ENCODE measurements at regions not wholly inside any gene's neighbourhood (a gene's known extent, or its start where the extent isn't known, plus 50 kb on each side); places are given as distances from the start of the nearest gene placed in this dataset.
A peak's percentile ranks its signal among the peaks of the same experiment; 100 is the strongest.
"Not testable (repeated sequence)": the region's sequence is repeated elsewhere in the genome, so short reads cannot be mapped to it uniquely, and the experiment has no call there.

GRCh38 chr20:53767206-53767930 lies 173.7 kb upstream of the ZNF217 start:
- no peak overlapping the region for H3K4me3 ChIP-seq (ENCODE audit: insufficient read depth, low read length, poor library complexity, severe bottlenecking)
- H2AFZ ChIP-seq (ENCODE audit: low read depth, low read length, severe bottlenecking), result no peak overlapping the region
- no peaks in the 10 kb centered on the region for H3K79me2 ChIP-seq (ENCODE audit: insufficient read depth, low read length)
- no peaks in the 10 kb centered on the region for H4K20me1 ChIP-seq (ENCODE audit: low read depth, low read length)
- no peak overlapping the region for H3K4me2 ChIP-seq (ENCODE audit: low read depth, low read length, poor library complexity, severe bottlenecking)
- no peaks in the 10 kb centered on the region for H3K27me3 ChIP-seq (ENCODE audit: low read length)
- no peak overlapping the region for H3K9ac ChIP-seq (ENCODE audit: low read length)
- no peaks in the 10 kb centered on the region for H3F3A ChIP-seq (ENCODE audit: insufficient read depth)
- TF ChIP-seq CTCF (IDR thresholded peaks at IDR 0.05; ENCODE audit: insufficient read depth, low read length, poor library complexity, severe bottlenecking) (no peak), EZH2phosphoT487 (conservative IDR thresholded peaks at IDR 0.05; ENCODE audit: low read length) (no peak)
- no peak overlapping the region for H3K27ac ChIP-seq (ENCODE audit: low read depth, low read length)
- no peaks in the 10 kb centered on the region for H3K36me3 ChIP-seq (ENCODE audit: low read length)
- H3K9me3 ChIP-seq (ENCODE audit: insufficient read depth, low read length), result no peaks in the 10 kb centered on the region
- no peaks in the 10 kb centered on the region for H3K9me2 ChIP-seq (replicated peaks; ENCODE audit: insufficient read depth, low read length)

- no peak overlapping the region for H3K9ac ChIP-seq (ENCODE audit: low read length)
- H3F3A ChIP-seq (ENCODE audit: insufficient read depth), result 0 out of 2 replicates have a peak, but pooled peaks cover 4% of the 10 kb centered on the region
- no peaks in the 10 kb centered on the region for H3K9me3 ChIP-seq (ENCODE audit: insufficient read depth, low read length)
- no peaks in the 10 kb centered on the region for H3K9me2 ChIP-seq (replicated peaks; ENCODE audit: insufficient read depth, low read length)
- peak overlapping the region; percentile 14 for H3K4me2 ChIP-seq (ENCODE audit: low read depth, low read length, poor library complexity, severe bottlenecking)
- no peaks in the 10 kb centered on the region for H4K20me1 ChIP-seq (ENCODE audit: low read depth, low read length)
- TF ChIP-seq CTCF (IDR thresholded peaks at IDR 0.05; ENCODE audit: insufficient read depth, low read length, poor library complexity, severe bottlenecking), result no peak
- no peak for TF ChIP-seq EZH2phosphoT487 (conservative IDR thresholded peaks at IDR 0.05; ENCODE audit: low read length)
- no peak overlapping the region for H3K27ac ChIP-seq (ENCODE audit: low read depth, low read length)
- no peaks in the 10 kb centered on the region for H3K36me3 ChIP-seq (ENCODE audit: low read length)
- no peak overlapping the region for H3K4me3 ChIP-seq (ENCODE audit: insufficient read depth, low read length, poor library complexity, severe bottlenecking)
- H3K27me3 ChIP-seq (ENCODE audit: low read length), result no peaks in the 10 kb centered on the region
- H2AFZ ChIP-seq (ENCODE audit: low read depth, low read length, severe bottlenecking), result peak overlapping the region; percentile 44
- H3K79me2 ChIP-seq (ENCODE audit: insufficient read depth, low read length), result no peaks in the 10 kb centered on the region
These were observed 170.8 kb upstream of the ZNF217 start for GRCh38 chr20:53764415-53764800.

GRCh38 chr20:53763707-53764414 lies 170.2 kb upstream of the ZNF217 start:
- TF ChIP-seq EZH2phosphoT487 (conservative IDR thresholded peaks at IDR 0.05; ENCODE audit: low read length), result no peak
- TF ChIP-seq CTCF (IDR thresholded peaks at IDR 0.05; ENCODE audit: insufficient read depth, low read length, poor library complexity, severe bottlenecking), result no peak
- Histone ChIP-seq H3K79me2 (ENCODE audit: insufficient read depth, low read length) (no peaks in the 10 kb centered on the region), H3K4me3 (ENCODE audit: insufficient read depth, low read length, poor library complexity, severe bottlenecking) (no peak overlapping the region), H2AFZ (ENCODE audit: low read depth, low read length, severe bottlenecking) (peak overlapping the region; percentile 44), H3K4me2 (ENCODE audit: low read depth, low read length, poor library complexity, severe bottlenecking) (peak overlapping the region; percentile 14), H3K27ac (ENCODE audit: low read depth, low read length) (no peak overlapping the region), H3K9me2 (replicated peaks; ENCODE audit: insufficient read depth, low read length) (no peaks in the 10 kb centered on the region), H3K9me3 (ENCODE audit: insufficient read depth, low read length) (no peaks in the 10 kb centered on the region), H3K36me3 (ENCODE audit: low read length) (no peaks in the 10 kb centered on the region), H3K9ac (ENCODE audit: low read length) (no peak overlapping the region), H4K20me1 (ENCODE audit: low read depth, low read length) (no peaks in the 10 kb centered on the region), H3K27me3 (ENCODE audit: low read length) (no peaks in the 10 kb centered on the region), H3F3A (ENCODE audit: insufficient read depth) (0 out of 2 replicates have a peak, but pooled peaks cover 4% of the 10 kb centered on the region)

GRCh38 chr20:53762423-53762798 lies 168.8 kb upstream of the ZNF217 start:
- not testable (repeated sequence) for H4K20me1 ChIP-seq (ENCODE audit: low read depth, low read length); H3K9me2 ChIP-seq (replicated peaks; ENCODE audit: insufficient read depth, low read length); H3K27ac ChIP-seq (ENCODE audit: low read depth, low read length); H3K4me2 ChIP-seq (ENCODE audit: low read depth, low read length, poor library complexity, severe bottlenecking); H3K79me2 ChIP-seq (ENCODE audit: insufficient read depth, low read length); H2AFZ ChIP-seq (ENCODE audit: low read depth, low read length, severe bottlenecking); H3K36me3 ChIP-seq (ENCODE audit: low read length); H3F3A ChIP-seq (ENCODE audit: insufficient read depth); H3K4me3 ChIP-seq (ENCODE audit: insufficient read depth, low read length, poor library complexity, severe bottlenecking); H3K27me3 ChIP-seq (ENCODE audit: low read length); H3K9me3 ChIP-seq (ENCODE audit: insufficient read depth, low read length); H3K9ac ChIP-seq (ENCODE audit: low read length)

All from SU-DHL-6 (cell line).